GM12873 (cell line): ENCODE measurements at regions not wholly inside any gene's neighbourhood (a gene's known extent, or its start where the extent isn't known, plus 50 kb on each side); places are given as distances from the start of the nearest gene placed in this dataset.

Experiments
- CTCF ChIP-seq: IDR thresholded peaks from 2 replicates; pipeline ENCODE4 v1.5.1; 2012; ENCODE audit warnings: low read depth, mild to moderate bottlenecking, moderate library complexity, low read length, control low read depth; ENCODE audit not compliant: insufficient read depth; ENCODE audit errors: missing control alignments

GRCh38 chr3:70606018-70606417, 293.6 kb upstream of the MDFIC2 start:
- no peak for TF ChIP-seq CTCF

- TF ChIP-seq CTCF: no peak
Measured at GRCh38 chr3:70603103-70603502, 290.7 kb upstream of the MDFIC2 start.

- TF ChIP-seq CTCF: no peak
Measured at GRCh38 chr3:70597312-70597711, 284.9 kb upstream of the MDFIC2 start.

- no peak for TF ChIP-seq CTCF
Measured at GRCh38 chr3:70583682-70584081, 271.2 kb upstream of the MDFIC2 start.

- TF ChIP-seq CTCF: no peak
Measured at GRCh38 chr3:70582803-70583202, 270.4 kb upstream of the MDFIC2 start.

GRCh38 chr3:70580021-70580420, 267.6 kb upstream of the MDFIC2 start:
- TF ChIP-seq CTCF: no peak

GRCh38 chr3:70571696-70572095, 259.3 kb upstream of the MDFIC2 start:
- no peak for TF ChIP-seq CTCF

- TF ChIP-seq CTCF: no peak
Measured at GRCh38 chr3:70570584-70570983, 258.1 kb upstream of the MDFIC2 start.
